ENCODE measurements at regions not wholly inside any gene's neighbourhood (a gene's known extent, or its start where the extent isn't known, plus 50 kb on each side); places are given as distances from the start of the nearest gene placed in this dataset.

DNA sequence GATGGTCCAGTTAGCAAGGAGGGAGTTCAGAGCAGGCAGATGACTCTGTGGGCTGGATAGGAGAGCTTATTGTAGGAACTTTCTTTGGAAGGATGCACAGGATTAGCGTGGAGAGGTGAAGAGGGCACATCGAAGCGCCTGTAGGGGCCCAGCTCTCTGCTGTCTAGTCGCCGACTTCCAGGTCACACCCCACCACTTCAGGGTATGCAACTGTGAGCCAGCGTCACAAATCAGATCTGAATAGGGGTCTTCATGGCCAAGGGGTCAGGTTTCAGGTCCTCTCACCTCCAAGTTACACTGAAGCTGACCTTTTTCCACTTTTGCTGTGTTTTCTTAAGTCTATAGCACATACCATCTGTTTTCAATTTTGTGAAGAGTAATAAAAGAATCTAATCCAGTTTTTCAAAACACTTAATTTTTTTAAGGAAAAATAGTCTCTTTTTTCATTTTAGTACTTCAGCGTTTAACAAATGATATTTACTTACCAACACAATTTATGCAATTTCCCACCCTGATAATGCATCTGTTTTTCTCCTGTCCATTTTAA lies 364.2 kb upstream of the CLINT1 start:
- Histone ChIP-seq H3K4me3 (no peak overlapping the region), H3K4me1 (no peaks in the 10 kb centered on the region), H3K9me3 (no peaks in the 10 kb centered on the region), H3K27ac (no peak overlapping the region), H3K27me3 (no peaks in the 10 kb centered on the region), H3K36me3 (replicated peaks in 1 of 2; ENCODE audit: insufficient read depth in 1 of 2, low read depth in 2 of 2) (no peaks in the 10 kb centered on the region)
- intact Hi-C loops (cut with DNase I): no loop called here
- DNase-seq (no peak), ATAC-seq (no peak)
- TF ChIP-seq POLR2A (IDR thresholded peaks at IDR 0.05): no peak
- 67 to 81% methylated on average over 7 of the region's 7 CpGs for whole genome bisulfite sequencing, 2 donors

DNA sequence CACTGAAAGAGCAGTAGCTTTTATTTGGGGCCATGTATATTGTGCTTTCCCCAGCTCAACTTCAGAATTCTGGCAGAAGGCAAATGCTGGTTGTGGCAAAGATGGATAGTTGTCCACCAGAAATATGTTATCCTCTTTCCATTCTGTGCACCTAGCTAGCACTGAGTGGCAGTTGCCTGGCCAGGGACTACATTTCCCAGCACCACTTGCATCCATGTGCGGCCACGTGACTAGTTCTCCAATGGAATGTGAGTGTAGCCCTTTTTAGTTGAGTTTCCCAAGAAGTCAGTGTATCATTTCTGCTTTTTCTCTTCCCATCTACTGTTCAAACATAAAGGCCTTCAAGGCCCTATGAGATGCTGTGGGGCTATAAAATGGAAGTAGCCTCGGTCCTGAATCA lies 354.0 kb upstream of the CLINT1 start:
- DNase-seq: no peak
- Histone ChIP-seq H3K27ac (no peak overlapping the region), H3K4me3 (no peak overlapping the region), H3K36me3 (replicated peaks in 1 of 2; ENCODE audit: insufficient read depth in 1 of 2, low read depth in 2 of 2) (no peaks in the 10 kb centered on the region), H3K27me3 (no peaks in the 10 kb centered on the region), H3K4me1 (no peaks in the 10 kb centered on the region), H3K9me3 (no peaks in the 10 kb centered on the region)
- intact Hi-C loops (cut with DNase I): no loop called here
- TF ChIP-seq POLR2A (IDR thresholded peaks at IDR 0.05): no peak
- TF ChIP-seq, protein P1, sequence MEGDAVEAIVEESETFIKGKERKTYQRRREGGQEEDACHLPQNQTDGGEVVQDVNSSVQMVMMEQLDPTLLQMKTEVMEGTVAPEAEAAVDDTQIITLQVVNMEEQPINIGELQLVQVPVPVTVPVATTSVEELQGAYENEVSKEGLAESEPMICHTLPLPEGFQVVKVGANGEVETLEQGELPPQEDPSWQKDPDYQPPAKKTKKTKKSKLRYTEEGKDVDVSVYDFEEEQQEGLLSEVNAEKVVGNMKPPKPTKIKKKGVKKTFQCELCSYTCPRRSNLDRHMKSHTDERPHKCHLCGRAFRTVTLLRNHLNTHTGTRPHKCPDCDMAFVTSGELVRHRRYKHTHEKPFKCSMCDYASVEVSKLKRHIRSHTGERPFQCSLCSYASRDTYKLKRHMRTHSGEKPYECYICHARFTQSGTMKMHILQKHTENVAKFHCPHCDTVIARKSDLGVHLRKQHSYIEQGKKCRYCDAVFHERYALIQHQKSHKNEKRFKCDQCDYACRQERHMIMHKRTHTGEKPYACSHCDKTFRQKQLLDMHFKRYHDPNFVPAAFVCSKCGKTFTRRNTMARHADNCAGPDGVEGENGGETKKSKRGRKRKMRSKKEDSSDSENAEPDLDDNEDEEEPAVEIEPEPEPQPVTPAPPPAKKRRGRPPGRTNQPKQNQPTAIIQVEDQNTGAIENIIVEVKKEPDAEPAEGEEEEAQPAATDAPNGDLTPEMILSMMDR (IDR thresholded peaks at IDR 0.05): no peak
- no peak for ATAC-seq
- 71 to 82% methylated on average over 3 of the region's 3 CpGs for WGBS, 2 donors

DNA sequence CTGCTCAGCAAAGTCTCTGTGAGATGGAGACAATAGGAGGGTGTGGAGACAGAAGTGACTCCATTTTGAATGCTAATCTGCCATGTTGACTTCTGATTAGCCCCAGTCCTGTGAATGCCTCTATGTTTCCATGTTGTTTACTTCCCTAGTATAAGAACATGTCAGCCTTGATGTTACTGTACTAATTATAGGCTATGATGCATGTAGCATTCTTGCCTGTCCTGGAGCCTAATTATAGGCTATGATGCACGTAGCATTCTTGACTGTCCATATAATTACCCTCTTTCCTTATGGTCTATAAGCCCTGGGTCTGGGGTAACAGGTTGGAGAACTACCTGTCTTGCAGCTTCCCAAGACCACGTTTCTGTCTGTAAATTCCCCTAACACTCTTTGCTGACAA lies 353.3 kb upstream of the CLINT1 start:
- Histone ChIP-seq H3K27me3 (no peaks in the 10 kb centered on the region), H3K27ac (no peak overlapping the region), H3K4me3 (no peak overlapping the region), H3K4me1 (no peaks in the 10 kb centered on the region), H3K9me3 (no peaks in the 10 kb centered on the region), H3K36me3 (replicated peaks in 1 of 2; ENCODE audit: insufficient read depth in 1 of 2, low read depth in 2 of 2) (no peaks in the 10 kb centered on the region)
- intact Hi-C loops (cut with DNase I): no loop called here
- 49 to 72% methylated on average over 2 of the region's 2 CpGs for WGBS, 2 donors
- no peak for DNase-seq
- no peak for ATAC-seq
- TF ChIP-seq POLR2A (IDR thresholded peaks at IDR 0.05): no peak
- TF ChIP-seq, protein P1 (IDR thresholded peaks at IDR 0.05): no peak

DNA sequence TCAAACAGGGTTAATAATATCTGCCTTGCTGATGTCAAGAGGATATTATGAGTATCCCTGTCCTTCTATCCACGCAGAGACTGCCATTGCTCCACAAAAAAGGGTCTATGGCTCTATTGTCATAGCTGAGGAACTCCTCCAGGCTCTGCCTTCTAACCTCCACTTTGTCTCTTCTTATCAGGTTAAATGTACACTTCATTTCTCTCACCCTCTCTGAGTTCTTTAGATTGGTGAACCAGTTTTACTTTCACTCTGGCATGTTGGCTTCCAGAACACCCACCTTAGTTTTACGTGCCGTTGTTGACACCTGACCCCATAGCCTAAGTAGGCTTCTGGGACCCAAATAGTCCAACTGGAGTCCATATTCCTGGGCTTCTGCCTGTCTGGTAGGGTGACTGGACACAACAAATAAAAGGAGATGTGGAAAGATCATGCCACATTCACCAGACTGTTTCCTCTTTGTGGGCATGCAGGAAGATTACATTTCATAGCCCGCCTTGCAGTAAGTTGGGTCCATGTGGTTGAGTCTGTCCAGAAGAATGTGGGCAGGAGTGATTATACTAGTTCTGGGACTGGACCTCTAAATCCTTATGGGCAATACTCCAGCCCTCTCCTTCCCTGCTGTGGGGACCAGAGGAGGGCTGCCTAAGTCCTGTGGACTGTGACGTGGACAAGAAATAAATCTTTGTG lies 350.4 kb upstream of the CLINT1 start:
- no peaks in the 10 kb centered on the region for H3K27me3 ChIP-seq
- H3K36me3 ChIP-seq (replicated peaks in 1 of 2; ENCODE audit: insufficient read depth in 1 of 2, low read depth in 2 of 2): no peaks in the 10 kb centered on the region
- intact Hi-C loops (cut with DNase I): no loop called here
- ATAC-seq (no peak), DNase-seq (no peak)
- TF ChIP-seq, protein P1 (IDR thresholded peaks at IDR 0.05): no peak
- no peak for TF ChIP-seq POLR2A (IDR thresholded peaks at IDR 0.05)
- H3K4me1 ChIP-seq: no peaks in the 10 kb centered on the region
- no peaks in the 10 kb centered on the region for H3K9me3 ChIP-seq
- WGBS, 2 donors: 88 to 91% methylated on average over 5 of the region's 5 CpGs
- H3K27ac ChIP-seq: no peak overlapping the region
- no peak overlapping the region for H3K4me3 ChIP-seq

DNA sequence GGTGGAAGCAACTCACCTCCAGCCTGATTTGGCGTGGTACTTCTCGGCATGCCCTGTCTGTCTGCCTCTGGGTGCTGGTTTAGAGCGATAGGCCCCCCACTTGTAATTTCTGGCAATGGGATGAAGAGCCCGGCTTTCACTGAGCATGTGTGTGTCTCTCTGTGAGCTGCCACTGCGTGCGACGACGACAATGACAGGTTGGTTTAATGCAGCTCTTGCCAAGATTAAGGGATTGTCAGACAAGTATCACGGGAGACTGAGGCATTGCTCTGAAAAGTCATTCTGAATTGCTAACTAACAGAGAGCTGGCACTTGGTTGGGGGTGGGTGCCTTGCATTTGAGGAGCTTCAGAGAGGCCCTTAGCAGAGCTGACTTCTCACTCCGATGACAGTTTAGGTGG lies 348.8 kb upstream of the CLINT1 start:
- DNase-seq (no peak), ATAC-seq (no peak)
- H3K36me3 ChIP-seq (replicated peaks in 1 of 2; ENCODE audit: insufficient read depth in 1 of 2, low read depth in 2 of 2): no peaks in the 10 kb centered on the region
- H3K27ac ChIP-seq: no peak overlapping the region
- 74 to 86% methylated on average over 10 of the region's 10 CpGs for WGBS, 2 donors
- H3K4me1 ChIP-seq: no peaks in the 10 kb centered on the region
- intact Hi-C loops (cut with DNase I): no loop called here
- no peak overlapping the region for H3K4me3 ChIP-seq
- no peak for TF ChIP-seq POLR2A (IDR thresholded peaks at IDR 0.05)
- TF ChIP-seq, protein P1 (IDR thresholded peaks at IDR 0.05): no peak
- H3K27me3 ChIP-seq: no peaks in the 10 kb centered on the region
- no peaks in the 10 kb centered on the region for H3K9me3 ChIP-seq
